DMS114 treated with DMSO at 0.1 percent for 48 hours (cell line): ENCODE measurements at regions not wholly inside any gene's neighbourhood (a gene's known extent, or its start where the extent isn't known, plus 50 kb on each side); places are given as distances from the start of the nearest gene placed in this dataset.
A peak's percentile ranks its signal among the peaks of the same experiment; 100 is the strongest.

Experiments
- DNase-seq: peaks from one replicate; lab custom pipeline; 2025; ENCODE audit not compliant: unreplicated experiment; lab: John Stamatoyannopoulos, UW

DNA sequence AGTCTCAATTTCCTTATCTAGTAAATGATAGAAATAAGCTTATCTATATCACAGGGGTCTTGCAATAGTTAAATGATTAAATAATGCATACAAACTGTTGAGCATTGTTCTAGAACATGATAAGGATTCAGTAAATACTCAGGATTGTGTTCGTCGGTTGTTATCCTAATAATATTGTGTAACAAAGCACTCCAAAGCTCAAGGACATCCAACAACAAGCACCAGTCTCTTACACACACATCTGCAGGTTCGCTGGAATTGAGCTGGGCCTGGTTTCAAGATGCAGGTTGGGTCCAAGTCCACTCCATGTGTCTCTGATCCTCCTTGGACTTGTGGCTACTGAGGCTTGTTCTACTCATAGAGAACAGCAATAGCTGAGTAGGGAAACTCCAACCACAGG lies 74.1 kb upstream of the MC3R start:
- DNase-seq = no peak

DNA sequence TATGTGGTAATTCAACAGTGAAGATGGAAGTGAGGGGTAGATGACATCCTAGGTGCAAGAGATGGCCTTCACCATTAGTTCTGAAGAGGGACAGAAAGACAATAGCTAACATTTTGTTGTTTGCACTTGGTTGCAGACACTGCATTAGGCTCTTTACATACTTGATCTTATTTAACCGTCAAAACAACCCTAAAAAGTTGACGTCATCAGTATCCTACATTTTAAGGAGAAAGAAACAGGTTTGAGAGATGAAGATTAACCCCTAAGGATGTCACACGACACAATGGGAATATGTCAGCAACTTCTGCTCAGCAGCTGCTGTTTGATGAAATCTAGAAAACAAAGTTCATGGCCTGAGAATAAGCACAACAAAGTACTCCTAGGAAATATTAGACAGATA lies 72.6 kb upstream of the MC3R start:
- DNase-seq = no peak

- no peak for DNase-seq
These were observed 70.3 kb upstream of the MC3R start for GRCh38 chr20:56178219-56178618.

DNA sequence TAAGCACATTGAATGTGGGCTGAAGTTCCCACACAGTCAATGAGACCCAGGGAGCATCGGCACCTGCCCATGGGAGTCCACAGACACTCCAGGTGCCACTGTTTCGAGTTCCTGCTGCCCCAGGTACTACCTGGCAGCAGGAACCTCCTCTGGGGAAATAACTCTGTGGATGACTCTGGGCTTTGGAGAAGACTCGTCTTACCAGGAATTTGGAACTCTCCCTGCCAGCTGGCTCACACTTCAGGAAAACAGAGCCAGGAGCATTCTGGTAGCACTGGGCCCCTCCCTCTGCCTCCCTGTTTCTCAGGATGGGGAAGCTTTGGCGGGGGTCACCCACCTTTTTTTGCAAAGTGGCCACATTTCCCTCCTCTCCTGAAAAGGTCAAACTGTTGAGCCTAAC lies 69.5 kb upstream of the MC3R start:
- DNase-seq = no peak

- DNase-seq = no peak
These were observed 66.9 kb upstream of the MC3R start for GRCh38 chr20:56181583-56181982.

- DNase-seq = peak; percentile 23
These were observed 60.9 kb upstream of the MC3R start for GRCh38 chr20:56187534-56188165.

- DNase-seq = no peak
These were observed 54.5 kb upstream of the MC3R start for GRCh38 chr20:56194042-56194441.

- DNase-seq = no peak
These were observed 52.6 kb upstream of the MC3R start for GRCh38 chr20:56195946-56196345.
